Progenitor cell of endocrine pancreas (in vitro differentiated cells): ENCODE measurements at regions not wholly inside any gene's neighbourhood (a gene's known extent, or its start where the extent isn't known, plus 50 kb on each side); places are given as distances from the start of the nearest gene placed in this dataset.

Experiments used
- DNase-seq: peaks from one replicate; pipeline ENCODE4 v3.0.0; 2021; ENCODE audit warnings: low spot score; ENCODE audit not compliant: unreplicated experiment
- H3K27ac Mint-ChIP-seq: 2 replicates; pipeline ENCODE4 v1.8.0; 2021; ENCODE audit warnings: mild to moderate bottlenecking, moderate library complexity, mixed read lengths
- H3K27me3 Mint-ChIP-seq: 2 replicates; pipeline ENCODE4 v1.8.0; 2021; ENCODE audit warnings: mixed read lengths
- H3K36me3 Mint-ChIP-seq: 2 replicates; pipeline ENCODE4 v1.8.0; 2022; ENCODE audit warnings: mixed read lengths; ENCODE audit not compliant: insufficient read depth
- H3K4me1 Mint-ChIP-seq: 2 replicates; pipeline ENCODE4 v1.8.0; 2021; ENCODE audit warnings: low read depth, mixed read lengths
- H3K4me3 Mint-ChIP-seq: 2 replicates; pipeline ENCODE4 v1.8.0; 2021; ENCODE audit warnings: low read depth, mild to moderate bottlenecking, moderate library complexity, mixed read lengths
- H3K9me3 Mint-ChIP-seq: 2 replicates; pipeline ENCODE4 v1.8.0; 2021; ENCODE audit warnings: low read depth, mixed read lengths
- TF ChIP-seq, protein P1 (sequence below): fragments of 200-600 bp; sonication (generic); IDR thresholded peaks from one replicate; pipeline ENCODE4 v1.5.0; 2021; ENCODE audit warnings: antibody characterized with exemption, mild to moderate bottlenecking; ENCODE audit not compliant: unreplicated experiment

DNA sequence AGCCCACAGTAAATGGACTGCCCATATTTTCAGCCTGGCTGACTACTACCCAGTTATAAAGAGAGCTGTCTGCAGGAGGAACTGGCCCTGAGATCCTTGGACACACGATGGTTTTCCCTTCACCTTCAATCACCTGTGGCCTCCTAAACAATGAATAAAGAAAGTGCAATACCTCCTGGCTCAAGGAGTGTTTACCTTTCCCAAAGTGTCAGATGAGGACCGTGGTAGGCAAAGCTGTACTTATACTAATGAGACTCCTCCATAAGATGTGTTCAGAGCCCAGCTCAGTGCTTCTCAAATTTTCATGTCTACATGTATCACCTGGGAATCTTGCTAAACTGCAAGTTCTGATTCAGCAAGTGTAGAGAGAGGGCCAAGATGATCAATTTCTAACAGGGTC is 284.5 kb upstream of the VLDLR start:
- Mint-ChIP-seq H3K27ac (no peak overlapping the region), H3K27me3 (no peaks in the 10 kb centered on the region), H3K4me1 (peaks cover 22% of the 10 kb centered on the region), H3K4me3 (no peak overlapping the region), H3K36me3 (no peaks in the 10 kb centered on the region), H3K9me3 (peaks cover 3% of the 10 kb centered on the region)
- TF ChIP-seq, protein P1, sequence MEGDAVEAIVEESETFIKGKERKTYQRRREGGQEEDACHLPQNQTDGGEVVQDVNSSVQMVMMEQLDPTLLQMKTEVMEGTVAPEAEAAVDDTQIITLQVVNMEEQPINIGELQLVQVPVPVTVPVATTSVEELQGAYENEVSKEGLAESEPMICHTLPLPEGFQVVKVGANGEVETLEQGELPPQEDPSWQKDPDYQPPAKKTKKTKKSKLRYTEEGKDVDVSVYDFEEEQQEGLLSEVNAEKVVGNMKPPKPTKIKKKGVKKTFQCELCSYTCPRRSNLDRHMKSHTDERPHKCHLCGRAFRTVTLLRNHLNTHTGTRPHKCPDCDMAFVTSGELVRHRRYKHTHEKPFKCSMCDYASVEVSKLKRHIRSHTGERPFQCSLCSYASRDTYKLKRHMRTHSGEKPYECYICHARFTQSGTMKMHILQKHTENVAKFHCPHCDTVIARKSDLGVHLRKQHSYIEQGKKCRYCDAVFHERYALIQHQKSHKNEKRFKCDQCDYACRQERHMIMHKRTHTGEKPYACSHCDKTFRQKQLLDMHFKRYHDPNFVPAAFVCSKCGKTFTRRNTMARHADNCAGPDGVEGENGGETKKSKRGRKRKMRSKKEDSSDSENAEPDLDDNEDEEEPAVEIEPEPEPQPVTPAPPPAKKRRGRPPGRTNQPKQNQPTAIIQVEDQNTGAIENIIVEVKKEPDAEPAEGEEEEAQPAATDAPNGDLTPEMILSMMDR = no peak
- no peak for DNase-seq

DNA sequence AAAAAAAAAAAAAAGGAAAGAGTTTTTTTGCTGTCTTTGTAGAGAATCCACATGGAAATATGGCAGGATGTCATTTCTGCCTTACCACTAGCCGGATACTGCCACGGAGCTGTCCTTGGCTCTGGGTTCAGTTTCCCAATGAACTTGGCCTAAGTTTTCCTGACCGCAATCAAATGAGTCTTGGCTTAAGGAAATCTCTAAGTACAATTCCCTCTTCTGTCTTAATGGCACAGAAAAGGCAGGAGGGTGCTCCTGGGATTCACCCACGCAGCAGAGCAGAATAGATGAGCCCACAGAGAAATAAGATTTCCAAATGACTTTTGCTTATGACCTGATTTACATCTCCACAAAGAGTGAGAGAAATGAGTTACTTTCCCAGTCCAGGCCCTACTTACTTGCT is 284.0 kb upstream of the VLDLR start:
- no peak overlapping the region for H3K27ac Mint-ChIP-seq

DNA sequence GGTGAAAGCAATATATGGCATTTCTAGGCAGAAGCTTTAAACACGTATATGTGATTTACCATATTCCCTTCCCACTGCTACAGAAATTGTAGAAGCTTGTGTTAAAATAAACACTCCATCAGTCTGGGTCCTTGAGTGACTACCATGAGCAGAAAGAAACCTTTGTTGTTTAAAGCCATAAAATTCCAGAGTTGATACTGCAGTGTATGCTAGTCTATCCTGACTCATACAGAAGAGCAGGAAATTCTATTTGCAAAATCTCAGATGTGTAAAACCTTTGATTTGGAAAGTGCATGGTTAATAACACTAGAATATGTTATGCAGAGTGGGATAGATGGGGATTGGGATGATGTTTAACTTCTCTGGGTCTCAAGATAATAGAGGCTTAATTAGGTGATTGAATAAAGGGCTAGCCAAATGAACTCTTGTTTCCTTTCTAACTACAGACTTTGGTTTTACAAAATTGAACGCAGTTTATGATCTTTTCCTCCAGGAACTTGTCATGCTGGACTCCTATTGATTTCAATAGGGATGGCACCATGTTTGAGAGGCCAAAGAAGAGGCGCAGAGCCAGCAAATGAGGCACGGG is 282.7 kb upstream of the VLDLR start:
- H3K4me3 Mint-ChIP-seq = no peak overlapping the region
- H3K27me3 Mint-ChIP-seq = no peaks in the 10 kb centered on the region
- peaks cover 22% of the 10 kb centered on the region for H3K4me1 Mint-ChIP-seq
- TF ChIP-seq, protein P1 = no peak
- H3K27ac Mint-ChIP-seq = no peak overlapping the region
- no peak for DNase-seq
- no peaks in the 10 kb centered on the region for H3K36me3 Mint-ChIP-seq
- H3K9me3 Mint-ChIP-seq = peaks cover 3% of the 10 kb centered on the region

More for the DNA sequence above, 284.0 kb upstream of the VLDLR start:
- TF ChIP-seq, protein P1 = no peak
- H3K27me3 Mint-ChIP-seq = no peaks in the 10 kb centered on the region
- H3K4me1 Mint-ChIP-seq = peaks cover 22% of the 10 kb centered on the region
- no peaks in the 10 kb centered on the region for H3K36me3 Mint-ChIP-seq
- no peak for DNase-seq
- H3K4me3 Mint-ChIP-seq = no peak overlapping the region
- H3K9me3 Mint-ChIP-seq = peaks cover 3% of the 10 kb centered on the region

DNA sequence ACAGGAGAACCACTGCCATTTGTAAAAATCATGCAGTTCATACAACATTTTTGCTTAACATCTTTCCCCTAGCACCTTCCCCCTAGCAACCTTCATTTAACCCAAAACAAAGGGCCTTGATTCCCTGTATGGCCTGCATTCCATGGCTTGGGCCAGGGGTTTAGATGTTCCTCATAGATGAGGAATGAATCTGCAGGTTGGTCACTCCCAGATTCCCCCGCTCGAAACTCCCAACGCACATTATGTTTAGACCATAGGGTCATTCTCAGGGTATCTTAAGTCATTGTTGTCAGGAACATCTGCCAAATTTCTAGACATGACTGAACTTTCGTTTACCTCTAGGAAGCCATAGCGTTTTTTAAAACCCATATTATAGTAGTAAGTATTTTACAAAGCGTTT is 282.2 kb upstream of the VLDLR start:
- Mint-ChIP-seq H3K27ac (no peak overlapping the region), H3K9me3 (peaks cover 3% of the 10 kb centered on the region), H3K4me1 (peaks cover 22% of the 10 kb centered on the region), H3K4me3 (no peak overlapping the region), H3K27me3 (no peaks in the 10 kb centered on the region), H3K36me3 (no peaks in the 10 kb centered on the region)
- DNase-seq = no peak
- TF ChIP-seq, protein P1 = no peak

DNA sequence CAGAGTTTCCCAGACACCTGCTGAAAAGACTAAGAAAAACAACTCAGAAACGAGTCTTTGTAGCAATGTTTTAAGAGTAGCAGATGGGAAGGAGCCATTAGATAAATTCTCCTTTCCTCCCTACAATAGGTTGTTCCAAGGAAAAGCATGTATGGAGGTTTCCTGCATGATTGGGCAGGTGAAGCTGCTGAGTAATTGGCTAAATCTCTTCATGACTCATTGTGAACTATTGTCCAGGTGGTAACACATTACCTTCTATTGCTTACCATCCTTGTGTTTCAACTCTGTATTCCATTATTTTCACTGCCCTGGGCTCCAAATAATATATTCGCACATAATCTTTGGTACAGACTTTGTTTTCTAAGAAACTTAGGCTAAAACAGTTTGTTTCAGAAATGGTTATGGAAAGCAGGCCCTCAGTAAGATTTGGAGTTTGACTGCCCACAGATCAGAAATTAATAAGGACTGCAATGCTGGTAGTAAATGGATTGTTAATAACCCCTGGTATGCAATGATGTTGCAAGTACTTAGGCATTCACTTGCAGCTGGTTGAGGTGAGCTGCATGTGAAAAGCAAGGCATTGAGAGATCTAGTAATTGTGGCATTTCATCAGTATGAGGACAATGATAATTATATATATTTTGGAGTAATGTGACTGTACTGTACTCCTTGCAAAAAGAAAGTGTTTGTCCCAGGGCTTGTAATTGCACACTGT is 281.4 kb upstream of the VLDLR start:
- Mint-ChIP-seq H3K4me1 (peaks cover 22% of the 10 kb centered on the region), H3K27ac (no peak overlapping the region), H3K27me3 (no peaks in the 10 kb centered on the region), H3K4me3 (no peak overlapping the region), H3K36me3 (no peaks in the 10 kb centered on the region), H3K9me3 (peaks cover 3% of the 10 kb centered on the region)
- TF ChIP-seq, protein P1 = no peak
- no peak for DNase-seq
